IPS-NIHi7 (cell line): ENCODE measurements at regions not wholly inside any gene's neighbourhood (a gene's known extent, or its start where the extent isn't known, plus 50 kb on each side); places are given as distances from the start of the nearest gene placed in this dataset.
A peak's percentile ranks its signal among the peaks of the same experiment; 100 is the strongest.

Source experiments
- DNase-seq: peaks from one replicate; pipeline ENCODE4 v3.0.0; 2012; ENCODE audit warnings: mixed read lengths; ENCODE audit errors: extremely low spot score

- DNase-seq = no peak
Observed at GRCh38 chr5:111869681-111870080, 112.7 kb upstream of the NREP start.

GRCh38 chr5:111865356-111865755 is 108.4 kb upstream of the NREP start:
- no peak for DNase-seq

- DNase-seq = no peak
Observed at GRCh38 chr5:111863801-111864200, 106.8 kb upstream of the NREP start.

GRCh38 chr5:111859533-111860270 is 102.7 kb upstream of the NREP start:
- DNase-seq = no peak

- no peak for DNase-seq
Observed at GRCh38 chr5:111859031-111859430, 102.0 kb upstream of the NREP start.

- no peak for DNase-seq
Observed at GRCh38 chr5:111857623-111858022, 100.6 kb upstream of the NREP start.

GRCh38 chr5:111856876-111857466 is 100.0 kb upstream of the NREP start:
- DNase-seq = no peak

- DNase-seq = peak; percentile 46
Observed at GRCh38 chr5:111855356-111855755, 98.4 kb upstream of the NREP start.

GRCh38 chr5:111854186-111854585 is 97.2 kb upstream of the NREP start:
- peak; percentile 25 for DNase-seq

- no peak for DNase-seq
Observed at GRCh38 chr5:111853748-111854147, 96.8 kb upstream of the NREP start.

GRCh38 chr5:111851631-111852548 is 94.9 kb upstream of the NREP start:
- no peak for DNase-seq

- no peak for DNase-seq
Observed at GRCh38 chr5:111848476-111848875, 91.5 kb upstream of the NREP start.

- DNase-seq = no peak
Observed at GRCh38 chr5:111847052-111847925, 90.3 kb upstream of the NREP start.

GRCh38 chr5:111840036-111840674 is 83.2 kb upstream of the NREP start:
- no peak for DNase-seq

- DNase-seq = no peak
Observed at GRCh38 chr5:111839438-111839837, 82.4 kb upstream of the NREP start.

- no peak for DNase-seq
Observed at GRCh38 chr5:111836426-111836825, 79.4 kb upstream of the NREP start.

GRCh38 chr5:111834926-111835599 is 78.1 kb upstream of the NREP start:
- no peak for DNase-seq

- DNase-seq = no peak
Observed at GRCh38 chr5:111830333-111830732, 73.3 kb upstream of the NREP start.

- DNase-seq = no peak
Observed at GRCh38 chr5:111829701-111830100, 72.7 kb upstream of the NREP start.

- DNase-seq = no peak
Observed at GRCh38 chr5:111826064-111826463, 69.1 kb upstream of the NREP start.

- no peak for DNase-seq
Observed at GRCh38 chr5:111820072-111820471, 63.1 kb upstream of the NREP start.
